ENCODE measurements at regions not wholly inside any gene's neighbourhood (a gene's known extent, or its start where the extent isn't known, plus 50 kb on each side); places are given as distances from the start of the nearest gene placed in this dataset.

DNA sequence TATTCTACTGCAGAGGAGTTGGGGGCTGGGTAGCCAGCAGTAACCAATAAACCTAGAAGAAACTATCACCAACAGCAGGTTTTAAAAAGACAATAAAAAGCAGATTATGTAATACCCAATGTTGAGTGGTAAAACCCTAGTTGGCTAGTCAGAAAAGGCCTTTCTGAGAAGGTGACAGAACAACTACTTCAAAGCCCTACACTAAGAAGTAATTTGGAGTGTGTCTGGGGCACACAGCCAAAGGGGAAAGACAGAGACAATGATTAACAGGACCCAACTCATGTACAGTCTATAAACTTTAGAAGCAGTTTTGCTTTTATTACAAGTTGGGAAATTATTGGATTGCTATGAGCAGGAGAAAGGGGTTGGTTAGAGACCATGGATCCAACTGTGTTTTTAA, 77.2 kb upstream of the TMEM106B start:
- FAIRE-seq: no peak

DNA sequence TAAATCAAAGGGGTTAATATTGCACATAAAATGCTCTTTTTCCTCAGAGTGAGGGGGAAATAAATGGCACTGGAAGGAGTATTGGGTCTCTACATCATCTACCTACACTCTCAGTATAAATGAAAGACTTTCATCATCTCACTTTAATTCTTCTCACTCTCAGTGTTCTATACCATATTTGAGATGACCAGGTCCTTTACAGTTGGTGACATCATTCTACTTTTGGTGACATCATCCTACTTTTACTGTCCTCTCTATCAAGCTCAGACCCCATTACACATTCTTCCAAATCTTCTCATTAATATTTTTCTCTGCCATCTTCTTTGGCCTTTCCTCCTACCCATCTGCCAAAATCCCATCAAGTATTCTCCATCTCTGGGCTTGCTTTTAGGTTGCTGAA, 74.6 kb upstream of the TMEM106B start:
- no peak for FAIRE-seq

DNA sequence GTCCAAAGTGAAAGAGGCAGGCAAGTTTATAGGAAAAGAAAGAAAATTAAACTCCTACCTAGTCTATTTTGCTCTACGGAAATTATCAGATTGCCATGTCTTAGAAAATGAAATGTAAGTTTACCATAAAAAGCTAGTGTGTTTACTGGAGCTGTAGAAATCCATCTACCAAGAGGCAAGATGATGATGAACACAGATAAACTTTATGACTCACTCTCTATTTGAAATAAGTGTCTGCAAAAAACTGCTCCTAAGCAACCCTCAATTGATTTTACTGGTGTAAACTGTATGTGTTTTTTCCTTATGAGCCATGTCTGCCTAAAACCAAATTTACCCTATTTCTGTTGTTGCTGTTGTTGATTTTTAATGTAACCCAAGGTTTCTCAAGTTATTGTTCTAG, 73.8 kb upstream of the TMEM106B start:
- FAIRE-seq: no peak

DNA sequence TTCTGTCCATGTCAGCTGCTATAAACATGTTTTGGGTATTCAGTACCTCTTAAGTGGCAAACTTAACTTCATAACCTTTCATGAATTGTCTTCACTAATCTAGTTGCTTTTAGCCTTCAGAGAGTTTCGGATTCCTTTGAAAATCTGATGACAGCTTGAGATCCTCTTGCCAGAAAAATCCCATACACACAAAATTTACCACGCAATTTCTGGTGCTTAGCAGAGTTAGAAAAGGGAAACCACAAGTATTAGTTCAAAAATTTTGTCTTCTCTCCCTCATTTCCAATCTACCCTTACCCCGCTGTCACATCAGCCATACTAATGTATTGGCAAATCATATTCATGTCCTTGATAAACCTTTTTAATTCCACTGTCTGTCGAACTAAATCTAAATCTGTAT, 72.7 kb upstream of the TMEM106B start:
- FAIRE-seq: no peak

DNA sequence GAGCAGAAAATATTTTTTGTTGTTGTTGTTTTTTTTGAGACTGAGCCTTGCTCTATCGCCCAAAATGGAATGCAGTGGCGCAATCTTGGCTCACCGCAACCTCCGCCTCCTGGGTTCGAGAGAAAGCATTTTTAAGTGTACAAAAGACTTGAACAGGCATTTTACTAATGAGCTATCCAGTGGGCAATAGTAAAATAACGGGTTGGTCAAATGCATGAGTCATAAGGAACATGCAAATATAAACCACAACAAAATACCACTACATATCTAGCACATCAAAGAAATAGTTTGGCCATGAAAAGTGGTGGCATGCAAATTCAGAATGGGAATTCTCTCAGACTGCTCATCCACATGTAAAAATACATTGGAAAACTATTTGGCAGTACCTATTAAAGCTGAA, 71.7 kb upstream of the TMEM106B start:
- FAIRE-seq: no peak

DNA sequence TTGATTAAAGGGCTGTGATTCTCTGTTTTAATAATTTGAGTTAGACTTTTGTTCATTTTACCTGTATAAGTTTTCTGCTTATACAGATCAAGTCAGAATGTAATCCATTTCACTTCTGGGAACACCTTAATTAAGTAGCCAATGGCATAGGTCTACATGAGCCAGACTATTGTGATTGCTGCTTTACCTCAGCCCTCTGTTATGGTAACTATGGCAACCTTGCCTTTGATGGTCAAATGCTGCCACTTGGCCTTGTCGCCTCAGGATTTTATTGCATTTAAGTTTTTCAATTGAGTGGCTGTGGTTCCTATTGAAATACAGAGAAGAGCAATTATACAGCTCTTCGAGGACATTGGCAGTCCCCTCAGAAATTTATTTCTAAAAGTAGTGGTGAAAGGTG, 64.3 kb upstream of the TMEM106B start:
- no peak for FAIRE-seq

DNA sequence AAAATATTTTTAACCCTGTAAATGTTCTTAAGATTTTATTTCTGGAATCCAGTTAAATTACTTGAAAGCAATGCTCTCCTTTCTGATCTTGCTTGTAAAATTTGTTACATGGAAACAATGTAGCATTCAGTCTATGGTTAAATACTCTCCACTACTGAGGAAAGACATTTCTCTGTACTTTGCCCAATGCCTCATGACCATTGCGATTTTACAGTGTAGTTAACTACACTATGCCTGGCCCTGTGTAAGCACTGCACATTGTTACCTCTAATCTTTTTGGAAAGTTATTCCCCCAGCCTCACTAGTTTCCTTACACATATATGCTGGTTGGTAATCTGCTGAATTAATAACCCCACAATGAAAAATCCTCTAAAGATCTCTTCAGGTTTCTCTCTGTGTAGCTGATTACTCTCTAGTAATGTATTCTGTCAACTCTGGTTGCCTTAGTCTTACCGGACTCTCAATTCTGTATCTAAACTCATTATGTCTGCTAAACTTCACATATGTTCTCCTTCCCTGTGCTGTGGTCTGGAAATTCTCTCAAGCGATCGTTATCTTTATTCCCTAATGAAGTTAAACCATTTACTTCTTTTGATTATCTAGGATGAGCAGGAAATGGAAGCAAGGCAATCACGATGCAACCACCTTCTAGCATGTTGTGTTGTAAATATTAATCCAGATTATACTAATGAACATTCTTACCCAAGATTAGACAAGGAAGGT, 58.7 kb upstream of the TMEM106B start:
- no peak for FAIRE-seq

DNA sequence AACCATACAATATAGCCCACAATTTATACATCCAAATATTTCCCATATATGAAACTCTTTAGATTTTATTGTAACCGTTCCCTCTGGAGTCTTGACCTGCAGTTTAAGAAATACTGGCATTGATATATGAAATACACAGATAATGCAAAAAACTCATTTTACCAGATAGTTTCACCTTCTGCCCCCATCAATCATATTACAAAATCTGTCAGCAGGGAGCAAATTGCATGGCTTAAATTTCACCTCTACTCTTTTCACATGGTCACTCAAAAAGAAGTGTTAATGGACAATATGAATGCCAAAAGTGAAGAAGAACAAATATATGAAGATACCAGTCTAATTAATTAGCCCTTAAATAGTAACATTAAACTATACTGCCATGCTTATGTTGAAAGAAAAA, 57.0 kb upstream of the TMEM106B start:
- no peak for FAIRE-seq

DNA sequence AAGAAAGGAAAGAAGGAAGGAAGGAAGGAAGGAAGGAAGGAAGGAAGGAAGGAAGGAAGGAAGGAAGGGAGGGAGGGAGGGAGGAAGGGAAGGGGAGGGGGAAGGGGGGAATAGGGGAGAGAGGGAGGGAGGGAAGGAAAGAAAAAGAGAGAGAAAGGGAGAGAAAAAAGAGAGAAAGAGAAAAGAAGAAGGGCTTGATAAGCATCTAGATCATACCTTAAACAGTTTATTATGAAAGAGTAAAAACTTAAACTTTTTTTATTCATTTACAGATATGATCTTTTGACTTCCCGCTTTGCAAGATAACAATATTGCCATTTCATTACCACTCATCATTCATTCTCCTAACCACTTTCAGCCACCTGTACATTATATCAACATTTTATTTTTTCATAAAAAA, 53.6 kb upstream of the TMEM106B start:
- FAIRE-seq: no peak

DNA sequence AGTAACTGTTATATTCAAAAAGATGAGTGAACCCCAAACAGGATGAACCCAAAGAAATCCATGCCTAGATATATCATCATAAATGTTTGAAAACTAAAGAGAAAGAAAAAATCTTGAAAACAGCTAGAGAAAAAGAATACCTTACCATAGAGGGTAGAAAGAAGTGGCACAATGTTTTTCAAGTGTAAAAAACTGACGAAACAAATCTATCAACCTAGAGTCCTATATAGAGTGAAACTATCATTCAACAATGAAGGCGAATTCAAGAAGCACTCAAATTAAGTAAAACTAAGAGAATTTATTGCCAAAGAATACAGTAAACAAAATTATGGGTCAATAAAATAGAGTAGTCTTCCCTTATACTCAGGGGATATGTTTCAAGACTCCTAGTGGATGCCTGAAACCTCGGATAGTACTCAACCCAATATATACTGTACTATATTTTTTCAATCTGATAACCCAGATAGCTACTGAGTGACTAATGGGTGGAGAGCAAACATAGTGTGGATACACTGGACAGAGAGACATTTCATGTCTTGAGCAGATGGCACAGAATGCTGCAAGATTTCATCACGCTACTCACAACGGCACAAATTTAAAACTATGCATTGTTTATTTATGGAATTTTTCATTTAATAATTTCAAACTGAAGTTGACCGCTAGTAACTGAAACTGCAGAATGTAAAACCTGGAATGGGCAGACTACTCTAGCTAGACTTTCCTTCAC, 52.6 kb upstream of the TMEM106B start:
- no peak for FAIRE-seq

DNA sequence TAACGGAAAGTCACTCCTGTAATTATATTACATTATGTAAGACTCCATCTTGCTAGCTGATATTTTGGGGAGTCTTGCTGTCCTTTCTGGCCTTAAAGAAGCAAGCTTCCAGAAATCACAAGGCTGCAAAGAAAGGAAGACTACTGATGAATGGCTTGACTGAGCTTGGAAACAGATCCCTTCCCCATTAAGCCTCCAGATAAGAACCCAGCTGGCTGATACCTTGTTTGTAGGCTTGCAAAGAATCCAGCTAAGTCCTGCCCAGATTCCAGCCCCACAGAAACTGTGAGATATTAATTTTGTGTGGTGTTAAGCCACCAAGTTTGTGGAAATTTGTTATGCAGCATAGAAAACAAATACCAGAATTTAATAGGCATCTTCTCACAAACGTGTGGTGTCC, 49.9 kb upstream of the TMEM106B start:
- FAIRE-seq: no peak

All from endometrium (tissue), 2 donors.